ENCODE measurements at regions not wholly inside any gene's neighbourhood (a gene's known extent, or its start where the extent isn't known, plus 50 kb on each side); places are given as distances from the start of the nearest gene placed in this dataset.
"Not testable (repeated sequence)": the region's sequence is repeated elsewhere in the genome, so short reads cannot be mapped to it uniquely, and the experiment has no call there.

- in situ Hi-C loops (cut with HindIII; ENCODE audit: low pct_unique_long_range_greater_than_20kb, low sequenced_read_pairs): no loop called here
Measured at GRCh38 chr11:95668131-95668530, 121.5 kb downstream of the FAM76B start.

DNA sequence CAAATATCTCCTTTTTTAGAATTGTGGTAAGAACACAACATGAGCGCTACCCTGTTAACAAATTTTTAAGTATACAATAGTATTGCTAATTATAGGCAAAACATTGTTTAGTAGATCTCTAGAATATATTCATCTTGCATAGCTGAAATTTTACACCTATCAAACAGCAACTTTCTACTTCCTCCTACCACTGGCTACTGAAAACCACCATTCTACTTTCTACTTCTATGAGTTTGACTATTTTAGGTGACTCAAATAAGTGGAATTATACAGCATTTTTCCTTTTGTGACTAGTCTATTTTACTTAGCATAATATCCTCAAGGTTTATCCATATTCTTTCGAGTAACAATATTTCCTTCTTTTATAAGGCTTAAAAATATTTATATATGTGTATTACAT, 128.4 kb downstream of the FAM76B start:
- DNase-seq (ENCODE audit: low read depth, low spot score): no peak
- in situ Hi-C loops (cut with HindIII; ENCODE audit: low pct_unique_long_range_greater_than_20kb, low sequenced_read_pairs): no loop called here

More at GRCh38 chr11:95668131-95668530, 121.5 kb downstream of the FAM76B start:
- no peak for DNase-seq (ENCODE audit: low read depth, low spot score)

- DNase-seq (ENCODE audit: low read depth, low spot score): no peak
- in situ Hi-C loops (cut with HindIII; ENCODE audit: low pct_unique_long_range_greater_than_20kb, low sequenced_read_pairs): no loop called here
Measured at GRCh38 chr11:95660038-95660437, 129.5 kb downstream of the FAM76B start.

DNA sequence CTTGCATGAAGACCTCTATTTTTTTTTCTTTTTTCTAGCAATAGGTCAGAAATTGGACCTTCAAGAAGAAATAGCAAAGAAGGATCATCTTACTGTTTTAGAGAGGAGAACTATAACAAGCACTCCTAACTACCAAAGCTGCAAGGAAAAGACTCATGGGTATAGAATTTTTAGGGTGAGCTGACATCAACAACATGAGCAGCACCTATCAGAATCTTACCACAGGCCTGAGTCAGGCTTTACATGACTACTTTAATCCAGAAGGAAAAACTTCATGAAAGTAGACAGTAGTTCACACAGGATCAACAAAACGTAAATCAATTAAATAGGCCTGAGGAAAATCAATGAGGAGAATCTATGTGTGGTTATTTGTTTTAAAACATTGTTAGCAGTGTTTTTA, 130.5 kb downstream of the FAM76B start:
- in situ Hi-C loops (cut with HindIII; ENCODE audit: low pct_unique_long_range_greater_than_20kb, low sequenced_read_pairs): no loop called here
- no peak for DNase-seq (ENCODE audit: low read depth, low spot score)

DNA sequence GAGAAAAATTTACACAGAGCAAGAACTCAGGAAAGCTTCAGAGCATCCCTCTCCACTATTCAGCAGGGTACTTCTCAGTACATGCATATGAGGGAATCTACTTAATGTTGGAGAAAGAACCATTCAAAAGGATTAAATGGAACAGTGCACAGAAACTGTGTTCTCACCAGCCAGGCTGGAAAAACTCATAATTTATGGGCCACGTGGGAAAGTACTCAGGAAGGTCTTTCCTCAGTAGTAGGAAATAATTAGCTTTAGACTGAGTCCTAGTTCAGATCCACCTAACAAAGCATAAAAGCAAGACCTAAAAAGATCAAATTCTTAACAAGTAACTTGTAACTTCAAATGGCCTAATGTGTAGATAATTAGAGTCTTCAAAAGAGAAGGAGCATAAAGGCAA, 134.0 kb downstream of the FAM76B start:
- in situ Hi-C loops (cut with HindIII; ENCODE audit: low pct_unique_long_range_greater_than_20kb, low sequenced_read_pairs): no loop called here
- DNase-seq (ENCODE audit: low read depth, low spot score): no peak

GRCh38 chr11:95653680-95654079, 135.9 kb downstream of the FAM76B start:
- in situ Hi-C loops (cut with HindIII; ENCODE audit: low pct_unique_long_range_greater_than_20kb, low sequenced_read_pairs): no loop called here
- no peak for DNase-seq (ENCODE audit: low read depth, low spot score)

DNA sequence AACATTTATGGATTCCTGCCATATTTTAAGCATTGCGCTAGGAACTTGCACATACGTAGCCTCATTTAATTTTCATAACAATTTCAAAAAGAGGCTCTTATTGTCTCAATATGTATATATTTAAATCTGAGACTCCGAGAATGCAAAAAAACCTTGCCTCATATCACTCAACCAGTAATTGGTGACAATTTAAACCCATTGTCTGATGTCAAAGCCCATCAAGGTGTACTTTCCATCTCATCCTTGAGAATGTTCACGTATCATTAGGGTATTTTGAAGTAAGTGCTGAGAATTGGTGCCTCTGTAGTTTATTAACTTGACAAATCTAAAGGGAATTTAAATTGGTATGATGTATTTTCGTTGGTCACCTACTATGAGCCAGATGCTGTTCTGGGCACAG, 136.5 kb downstream of the FAM76B start:
- DNase-seq (ENCODE audit: low read depth, low spot score): no peak
- in situ Hi-C loops (cut with HindIII; ENCODE audit: low pct_unique_long_range_greater_than_20kb, low sequenced_read_pairs): no loop called here

DNA sequence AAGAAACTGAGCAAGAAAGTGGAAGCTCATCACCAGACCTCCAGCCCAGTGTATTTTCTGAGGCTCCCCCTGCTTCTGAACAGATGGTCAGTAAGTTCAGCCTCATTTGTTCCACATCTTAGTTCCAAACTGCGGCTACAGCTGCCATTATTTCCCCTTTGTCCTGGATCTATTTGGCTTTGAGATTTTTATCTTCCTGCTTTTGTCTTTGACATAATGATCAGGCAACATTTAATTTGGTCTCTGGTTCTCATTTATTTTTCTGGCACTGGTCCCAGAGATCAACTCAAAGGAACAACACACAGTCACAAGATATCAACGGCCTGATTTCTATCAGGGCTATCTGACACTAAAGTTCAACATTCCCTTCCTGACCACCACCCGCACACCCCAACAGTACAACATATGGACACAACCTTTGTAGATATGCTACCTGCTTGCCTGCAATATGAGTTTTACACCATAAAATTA, 137.5 kb downstream of the FAM76B start:
- in situ Hi-C loops (cut with HindIII; ENCODE audit: low pct_unique_long_range_greater_than_20kb, low sequenced_read_pairs): no loop called here
- DNase-seq (ENCODE audit: low read depth, low spot score): peak; percentile 6

DNA sequence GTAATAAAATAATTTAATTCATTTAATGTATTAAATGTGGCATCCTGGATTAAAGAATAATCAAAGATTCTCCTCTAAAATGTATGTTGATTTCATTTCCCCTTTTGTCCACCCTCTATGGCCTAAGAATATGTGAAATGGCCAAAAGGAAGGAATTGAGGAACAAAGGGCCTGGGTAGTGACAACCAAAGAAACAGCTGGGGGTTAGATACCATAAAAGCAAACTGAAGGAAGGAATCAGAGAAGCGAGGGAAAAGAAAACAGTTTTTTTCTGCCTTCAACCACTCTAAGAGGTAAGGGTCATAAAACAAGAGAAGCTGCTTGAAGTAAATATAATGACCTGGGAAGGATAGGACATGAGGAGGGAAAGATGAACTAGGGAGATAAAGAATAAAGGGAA, 139.3 kb downstream of the FAM76B start:
- in situ Hi-C loops (cut with HindIII; ENCODE audit: low pct_unique_long_range_greater_than_20kb, low sequenced_read_pairs): no loop called here
- no peak for DNase-seq (ENCODE audit: low read depth, low spot score)

- in situ Hi-C loops (cut with HindIII; ENCODE audit: low pct_unique_long_range_greater_than_20kb, low sequenced_read_pairs): no loop called here
- DNase-seq (ENCODE audit: low read depth, low spot score): no peak
Measured at GRCh38 chr11:95647871-95648270, 141.7 kb downstream of the FAM76B start.

DNA sequence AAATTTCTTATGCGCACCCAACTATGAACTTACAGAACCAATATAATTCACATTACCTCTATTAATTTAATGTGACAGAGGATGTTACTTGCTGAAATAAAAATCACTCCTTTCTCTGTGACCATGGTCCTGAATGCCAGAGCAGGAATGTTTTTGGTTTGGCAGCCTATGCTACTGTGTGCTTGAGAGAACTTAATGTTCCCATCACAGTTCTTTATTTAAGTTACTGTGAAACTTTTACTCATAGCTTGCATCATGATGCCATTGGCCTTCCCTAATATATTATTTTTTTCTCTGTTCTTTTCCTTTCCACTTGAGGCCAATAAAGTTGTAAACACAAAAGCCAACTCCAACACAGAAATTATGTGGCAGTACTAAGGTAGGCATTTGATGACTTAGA, 142.2 kb downstream of the FAM76B start:
- DNase-seq (ENCODE audit: low read depth, low spot score): no peak
- in situ Hi-C loops (cut with HindIII; ENCODE audit: low pct_unique_long_range_greater_than_20kb, low sequenced_read_pairs): no loop called here

- in situ Hi-C loops (cut with HindIII; ENCODE audit: low pct_unique_long_range_greater_than_20kb, low sequenced_read_pairs): no loop called here
- no peak for DNase-seq (ENCODE audit: low read depth, low spot score)
Measured at GRCh38 chr11:95641495-95641894, 148.1 kb downstream of the FAM76B start.

DNA sequence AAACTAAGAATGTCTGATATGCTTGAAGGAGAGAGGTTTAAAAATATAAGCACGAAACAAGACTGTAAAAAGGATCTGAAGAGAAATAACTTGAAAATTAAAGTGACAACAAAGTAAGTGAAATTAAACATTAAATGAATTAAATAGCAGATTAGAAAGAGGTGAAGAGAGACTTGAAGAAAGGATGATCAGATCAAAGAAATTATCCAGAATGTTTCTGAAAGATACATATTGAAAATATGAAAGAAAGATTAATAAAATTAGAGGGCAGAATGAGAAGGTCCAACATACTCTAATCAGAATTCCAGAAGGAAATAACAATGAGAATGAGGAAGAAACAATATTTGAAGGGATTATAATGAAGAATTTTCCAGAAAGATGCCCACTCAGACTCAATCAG, 151.1 kb downstream of the FAM76B start:
- DNase-seq (ENCODE audit: low read depth, low spot score): no peak
- in situ Hi-C loops (cut with HindIII; ENCODE audit: low pct_unique_long_range_greater_than_20kb, low sequenced_read_pairs): no loop called here

DNA sequence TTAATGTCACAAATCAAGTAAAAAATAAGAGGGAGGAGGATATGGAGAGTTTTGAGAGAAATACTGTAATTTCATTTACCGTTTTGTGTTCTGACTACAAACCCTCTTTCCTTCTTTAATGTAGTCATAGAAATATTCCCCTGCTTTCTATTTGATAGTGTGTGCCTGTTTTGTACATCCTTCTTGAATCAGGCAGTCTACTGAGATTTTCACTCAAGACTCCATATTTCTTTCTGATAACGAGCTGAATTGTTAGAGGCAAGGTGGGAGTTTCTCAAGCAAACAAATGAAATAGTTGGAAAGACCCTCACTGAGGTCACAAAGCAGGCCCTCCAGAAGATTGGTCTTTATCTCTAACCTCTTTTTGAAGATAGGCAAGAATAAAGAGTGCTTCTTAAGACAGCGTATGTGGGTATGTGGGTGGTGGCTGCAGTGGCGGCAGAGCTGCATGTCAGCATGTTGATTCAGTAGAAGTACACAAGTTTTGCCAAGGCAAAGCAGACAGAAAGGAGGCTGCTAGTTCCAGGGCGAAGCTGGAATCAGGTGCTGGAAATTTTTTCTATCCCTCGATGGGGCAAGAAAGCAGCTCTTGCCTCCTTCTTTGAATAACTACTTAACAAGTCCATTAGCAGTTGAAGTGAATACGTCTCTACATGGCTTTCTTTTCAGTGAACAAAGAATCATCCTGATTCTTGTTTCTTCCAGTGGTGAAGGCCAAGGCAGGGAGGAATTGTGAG, 164.2 kb downstream of the FAM76B start:
- in situ Hi-C loops (cut with HindIII; ENCODE audit: low pct_unique_long_range_greater_than_20kb, low sequenced_read_pairs): no loop called here

DNA sequence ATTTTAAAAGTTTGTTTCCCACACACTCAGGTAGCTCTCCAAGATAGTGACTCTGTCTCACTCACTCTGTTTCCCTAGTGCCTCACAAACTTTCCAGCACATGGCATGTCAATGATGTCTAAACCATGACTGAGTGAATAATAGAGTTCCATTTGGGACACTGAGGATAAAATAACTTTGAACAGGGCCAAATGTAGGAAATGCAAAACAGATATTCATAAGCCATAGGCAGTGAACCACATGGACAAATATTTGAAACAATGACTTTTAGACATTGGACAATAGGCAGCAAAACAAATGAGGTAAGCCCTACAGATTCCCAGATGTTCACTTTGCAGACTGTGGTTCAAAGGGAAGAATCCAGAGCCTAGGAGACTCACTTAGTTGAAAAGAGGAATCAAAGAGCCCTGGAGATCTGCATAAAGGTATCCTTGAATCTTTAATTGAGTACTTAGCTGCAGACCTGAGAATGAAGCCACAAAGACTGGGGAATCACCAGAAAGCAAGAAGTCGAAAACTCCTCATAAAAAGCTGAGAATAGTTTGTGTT, 173.3 kb downstream of the FAM76B start:
- no peak for DNase-seq (ENCODE audit: low read depth, low spot score)
- in situ Hi-C loops (cut with HindIII; ENCODE audit: low pct_unique_long_range_greater_than_20kb, low sequenced_read_pairs): no loop called here

More for the DNA sequence above, 164.2 kb downstream of the FAM76B start:
- DNase-seq (ENCODE audit: low read depth, low spot score): peak; percentile 8

DNA sequence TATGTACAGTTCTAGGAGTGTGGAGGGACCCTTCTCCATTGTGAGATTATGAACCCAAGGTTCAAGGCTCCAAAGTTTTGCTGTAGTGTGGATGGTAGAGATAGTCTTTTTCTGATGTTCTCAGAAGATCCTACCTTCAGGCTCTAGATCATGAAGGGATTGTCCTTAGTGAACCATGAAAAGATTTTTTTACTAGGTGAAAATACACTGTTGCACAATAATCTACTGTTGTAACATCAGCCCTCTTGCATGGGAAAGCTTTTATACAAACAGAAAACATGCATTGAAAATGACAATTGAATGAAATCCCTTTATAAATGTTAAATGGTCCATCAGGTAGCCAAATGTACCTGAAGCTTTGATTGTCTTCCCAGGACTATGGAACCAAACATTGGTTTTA, 177.8 kb downstream of the FAM76B start:
- no peak for DNase-seq (ENCODE audit: low read depth, low spot score)
- in situ Hi-C loops (cut with HindIII; ENCODE audit: low pct_unique_long_range_greater_than_20kb, low sequenced_read_pairs): no loop called here

DNA sequence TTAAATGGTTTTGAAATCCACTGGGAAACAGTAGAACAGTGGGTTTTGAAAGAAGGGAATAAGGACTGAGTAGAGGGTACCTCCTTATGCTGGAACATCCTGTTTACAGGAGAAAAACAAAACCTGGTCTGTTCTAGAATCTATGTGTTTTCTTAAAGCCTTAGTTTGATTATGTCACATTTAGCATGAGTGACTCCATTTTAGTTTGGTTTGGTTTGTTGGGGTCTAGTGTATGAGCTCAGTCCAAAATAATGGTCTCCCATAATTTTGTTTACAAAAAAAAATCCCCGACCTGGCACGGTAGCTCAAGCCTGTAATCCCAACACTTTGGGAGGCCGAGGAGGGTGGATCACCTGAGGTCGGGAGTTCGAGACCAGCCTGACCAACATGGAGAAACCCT, 179.4 kb downstream of the FAM76B start:
- in situ Hi-C loops (cut with HindIII; ENCODE audit: low pct_unique_long_range_greater_than_20kb, low sequenced_read_pairs): not testable (repeated sequence)

DNA sequence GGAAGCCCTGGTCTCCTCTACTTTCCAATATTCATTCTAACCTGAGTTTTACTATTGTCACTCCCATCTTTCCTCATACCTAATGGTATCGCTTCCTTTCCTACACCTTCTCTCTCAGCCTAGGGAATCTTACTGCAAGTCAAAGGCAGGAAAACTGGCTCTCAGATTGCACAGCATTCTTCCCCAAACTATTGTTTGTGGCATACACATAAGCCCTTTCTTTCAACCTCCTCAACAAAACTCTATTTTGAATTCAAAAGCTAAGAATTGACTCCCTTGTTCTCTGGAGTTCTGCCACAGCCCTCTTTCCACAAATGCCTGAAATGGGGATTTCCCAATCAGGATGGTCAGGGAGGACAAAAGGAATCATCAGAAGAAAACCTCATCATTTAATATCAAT, 181.5 kb downstream of the FAM76B start:
- in situ Hi-C loops (cut with HindIII; ENCODE audit: low pct_unique_long_range_greater_than_20kb, low sequenced_read_pairs): no loop called here
- DNase-seq (ENCODE audit: low read depth, low spot score): peak; percentile 60

More for the DNA sequence above, 179.4 kb downstream of the FAM76B start:
- not testable (repeated sequence) for DNase-seq (ENCODE audit: low read depth, low spot score)

- DNase-seq (ENCODE audit: low read depth, low spot score): no peak
- in situ Hi-C loops (cut with HindIII; ENCODE audit: low pct_unique_long_range_greater_than_20kb, low sequenced_read_pairs): no loop called here
Measured at GRCh38 chr11:95606824-95607223, 182.8 kb downstream of the FAM76B start.

Data from SK-MEL-5 (cell line).